Endothelial cell of umbilical vein (primary cell): ENCODE measurements at regions not wholly inside any gene's neighbourhood (a gene's known extent, or its start where the extent isn't known, plus 50 kb on each side); places are given as distances from the start of the nearest gene placed in this dataset.
A peak's percentile ranks its signal among the peaks of the same experiment; 100 is the strongest.

Source experiments
- BruUV-seq: library from RNA; stranded (reverse); fragments of 400-500 nt; replicated peaks from 2 replicates; lab custom pipeline; 2021; lab: Mats Ljungman, UMichigan
- CTCF ChIA-PET: fragments of 300-600, 350-600 bp; sonication (Branson Sonifier 250); formaldehyde crosslinking; loops from one replicate; lab custom pipeline; 2021; ENCODE audit warnings: antibody characterized with exemption, inconsistent platforms; lab: Charles Lee
- POLR2A ChIA-PET: fragments of 300-600, 350-600 bp; sonication (Branson Sonifier 250); formaldehyde crosslinking; loops from one replicate; lab custom pipeline; 2021; ENCODE audit warnings: antibody characterized with exemption, inconsistent platforms; lab: Charles Lee
- DNase-seq: peaks from one replicate; pipeline ENCODE4 v3.0.0-alpha.2; 2011; ENCODE audit warnings: low read depth, low spot score
- FAIRE-seq: peaks from 2 replicates; lab custom pipeline; 2011; peaks lifted over from hg19 to GRCh38; lab: Jason Lieb, UNC
- H2AFZ ChIP-seq: 2 replicates; pipeline ENCODE4 v1.6.0; 2012; ENCODE audit warnings: low read depth, low read length, control low read depth, inconsistent platforms
- H3K27ac ChIP-seq: 2 replicates; pipeline ENCODE4 v1.5.1; 2011; ENCODE audit warnings: low read depth, mild to moderate bottlenecking, control low read depth, low read length, moderate library complexity; ENCODE audit not compliant: insufficient read depth
- H3K27me3 ChIP-seq, 2 experiments: 2 replicates each; pipeline versions ENCODE4 v1.6.0 to v1.6.1; 2011; ENCODE audit warnings: low read length in 2 of 2, mixed read lengths in 1 of 2; ENCODE audit not compliant: control insufficient read depth in 2 of 2, insufficient read depth in 2 of 2
- H3K36me3 ChIP-seq, 2 experiments: 2 replicates in 1 of 2; 3 replicates in 1 of 2; pipeline ENCODE4 v1.5.1; 2011; ENCODE audit warnings: low read length in 2 of 2, mild to moderate bottlenecking in 1 of 2, moderate library complexity in 1 of 2; ENCODE audit not compliant: control insufficient read depth in 2 of 2, insufficient read depth in 2 of 2; ENCODE audit errors: extremely low read depth in 1 of 2
- H3K4me1 ChIP-seq: 3 replicates; pipeline ENCODE4 v1.5.1; 2011; ENCODE audit warnings: mild to moderate bottlenecking, low read length; ENCODE audit not compliant: control insufficient read depth, insufficient read depth; ENCODE audit errors: extremely low read depth
- H3K4me2 ChIP-seq: 2 replicates; pipeline ENCODE4 v1.6.1; 2011; ENCODE audit warnings: low read length, control low read depth, mixed read lengths; ENCODE audit not compliant: insufficient read depth
- H3K4me3 ChIP-seq, 3 experiments: fragments of 200-600 bp in 1 of 3; sonication (generic), shearing (Covaris generic) in 1 of 3; replicated peaks in 1 of 3; 2 replicates each; pipeline ENCODE4 v1.5.1; 2011 to 2016; ENCODE audit warnings: control low read depth in 3 of 3, low read length in 3 of 3, mild to moderate bottlenecking in 2 of 3, inconsistent platforms in 1 of 3, low read depth in 1 of 3, moderate library complexity in 1 of 3; ENCODE audit not compliant: insufficient read depth in 1 of 3
- H3K79me2 ChIP-seq: 2 replicates; pipeline ENCODE4 v1.6.0; 2012; ENCODE audit warnings: low read length, inconsistent platforms; ENCODE audit not compliant: control insufficient read depth, insufficient read depth
- H3K9ac ChIP-seq: replicated peaks from 2 replicates; pipeline ENCODE3; 2011; ENCODE audit warnings: low read length, control low read depth; ENCODE audit not compliant: insufficient read depth; ENCODE audit errors: extremely low read depth
- H3K9me1 ChIP-seq: replicated peaks from 3 replicates; pipeline ENCODE4 v1.6.0; 2011; ENCODE audit warnings: mild to moderate bottlenecking, low read length; ENCODE audit not compliant: control insufficient read depth, insufficient read depth; ENCODE audit errors: extremely low read depth
- H3K9me3 ChIP-seq: replicated peaks from 2 replicates; pipeline ENCODE4 v1.5.1; 2012; ENCODE audit warnings: low read length, inconsistent platforms; ENCODE audit not compliant: control insufficient read depth, insufficient read depth
- H4K20me1 ChIP-seq: replicated peaks from 2 replicates; pipeline ENCODE3; 2011; ENCODE audit warnings: mild to moderate bottlenecking, low read length; ENCODE audit not compliant: control insufficient read depth, insufficient read depth; ENCODE audit errors: extremely low read depth
- EZH2 ChIP-seq: IDR thresholded peaks from 2 replicates; pipeline ENCODE4 v1.6.1; 2012; ENCODE audit warnings: borderline replicate concordance, low read depth, mild to moderate bottlenecking, moderate library complexity, low read length, inconsistent platforms; ENCODE audit not compliant: severe bottlenecking
- FOS ChIP-seq: IDR thresholded peaks from 2 replicates; pipeline ENCODE4 v1.6.1; 2011; ENCODE audit warnings: mild to moderate bottlenecking, low read length, moderate library complexity, borderline replicate concordance; ENCODE audit not compliant: insufficient read depth
- GATA2 ChIP-seq: IDR thresholded peaks from 2 replicates; pipeline ENCODE4 v1.7.0; 2011; ENCODE audit warnings: low read depth, mild to moderate bottlenecking, moderate library complexity, mixed read lengths, low read length; ENCODE audit not compliant: insufficient read length, insufficient read depth
- JUN ChIP-seq: IDR thresholded peaks from 2 replicates; pipeline ENCODE4 v1.6.1; 2011; ENCODE audit warnings: borderline replicate concordance, low read depth; ENCODE audit not compliant: insufficient read length, insufficient read depth
- MYC ChIP-seq: IDR thresholded peaks from one replicate; pipeline ENCODE4 v1.6.1; 2011; ENCODE audit warnings: mild to moderate bottlenecking, low read depth, low read length
- POLR2A ChIP-seq: IDR thresholded peaks from 2 replicates; pipeline ENCODE4 v1.6.1; 2012; ENCODE audit warnings: low read depth, mild to moderate bottlenecking, control low read depth, low read length
- POLR2AphosphoS5 ChIP-seq: IDR thresholded peaks from 2 replicates; pipeline ENCODE4 v1.6.1; 2012; ENCODE audit warnings: low read depth, mild to moderate bottlenecking, control low read depth, low read length, moderate library complexity; ENCODE audit not compliant: insufficient read depth
- dilution Hi-C: fragments of 300-500 bp; cut with MboI; formaldehyde crosslinking; loops from one replicate; pipeline ENCODE4 v1.15.0; 2019; ENCODE audit warnings: low sequenced_read_pairs; ENCODE audit not compliant: extremely low pct_ligation_motif_present
- intact Hi-C: fragments of 100-400 bp; cut with micrococcal nuclease; formaldehyde crosslinking; loops from one replicate; pipeline ENCODE4 v1.10.0; 2022
- TF ChIP-seq, protein P1 (sequence below), 2 donors: IDR thresholded peaks; 1 replicate in 1 of 2; 2 replicates in 1 of 2; pipeline ENCODE4 v1.5.1; 2011; ENCODE audit warnings: low read length in 2 of 2, mild to moderate bottlenecking in 2 of 2, moderate library complexity in 2 of 2, control low read depth in 1 of 2, inconsistent platforms in 1 of 2, low read depth in 1 of 2; ENCODE audit not compliant: insufficient read depth in 1 of 2; ENCODE audit errors: extremely low read depth in 1 of 2
- TF ChIP-seq, protein P2 (sequence below): IDR thresholded peaks from 2 replicates; pipeline ENCODE4 v1.6.1; 2011; ENCODE audit not compliant: insufficient read depth, insufficient read length

DNA sequence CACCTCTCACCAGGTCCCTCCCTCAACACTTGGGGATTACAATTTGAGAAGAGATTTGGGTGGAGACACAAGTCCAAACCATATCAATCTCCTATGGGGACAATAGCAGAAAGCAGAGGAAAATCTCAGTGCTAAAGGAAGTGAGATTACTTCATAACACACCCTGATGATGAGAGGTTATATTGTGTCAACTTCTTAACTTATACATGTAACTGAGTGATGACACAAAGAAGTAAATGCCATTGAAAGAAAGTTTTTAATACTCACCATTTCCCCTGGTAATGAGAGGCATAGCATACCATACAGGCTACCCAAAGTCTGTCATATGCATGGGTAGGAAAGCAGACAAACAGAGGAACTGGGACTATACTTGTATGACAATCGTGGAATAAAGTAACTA is 137.2 kb downstream of the MMUT start:
- Histone ChIP-seq H3K27me3 (no peaks in the 10 kb centered on the region), H3K4me3 (peak overlapping the region in 1 of 3 experiments; percentile 4), H4K20me1 (no peaks in the 10 kb centered on the region), H3K4me2 (peak overlapping the region; percentile 59), H3K9me1 (no peaks in the 10 kb centered on the region), H3K4me1 (peaks cover 33% of the 10 kb centered on the region), H3K36me3 (no peaks in the 10 kb centered on the region), H3K9ac (peak overlapping the region; percentile 79), H2AFZ (peak overlapping the region; percentile 9), H3K27ac (peak overlapping the region; percentile 99), H3K9me3 (no peaks in the 10 kb centered on the region), H3K79me2 (no peaks in the 10 kb centered on the region)
- no peak for DNase-seq
- ChIA-PET CTCF (interaction anchor here (0.8 to 1.6 kb wide), 3 partner anchors 11 to 84 kb away, joined by 4 to 11 read pairs (median 5); no protein-coding TSS in a partner anchor), POLR2A (interaction anchor here (1.3 kb wide), 1 partner anchor 11 kb away, joined by 9 read pairs; no protein-coding TSS in a partner anchor)
- TF ChIP-seq FOS: no peak
- no peak for TF ChIP-seq POLR2AphosphoS5
- TF ChIP-seq JUN: no peak
- no peak for TF ChIP-seq EZH2
- TF ChIP-seq, protein P1, sequence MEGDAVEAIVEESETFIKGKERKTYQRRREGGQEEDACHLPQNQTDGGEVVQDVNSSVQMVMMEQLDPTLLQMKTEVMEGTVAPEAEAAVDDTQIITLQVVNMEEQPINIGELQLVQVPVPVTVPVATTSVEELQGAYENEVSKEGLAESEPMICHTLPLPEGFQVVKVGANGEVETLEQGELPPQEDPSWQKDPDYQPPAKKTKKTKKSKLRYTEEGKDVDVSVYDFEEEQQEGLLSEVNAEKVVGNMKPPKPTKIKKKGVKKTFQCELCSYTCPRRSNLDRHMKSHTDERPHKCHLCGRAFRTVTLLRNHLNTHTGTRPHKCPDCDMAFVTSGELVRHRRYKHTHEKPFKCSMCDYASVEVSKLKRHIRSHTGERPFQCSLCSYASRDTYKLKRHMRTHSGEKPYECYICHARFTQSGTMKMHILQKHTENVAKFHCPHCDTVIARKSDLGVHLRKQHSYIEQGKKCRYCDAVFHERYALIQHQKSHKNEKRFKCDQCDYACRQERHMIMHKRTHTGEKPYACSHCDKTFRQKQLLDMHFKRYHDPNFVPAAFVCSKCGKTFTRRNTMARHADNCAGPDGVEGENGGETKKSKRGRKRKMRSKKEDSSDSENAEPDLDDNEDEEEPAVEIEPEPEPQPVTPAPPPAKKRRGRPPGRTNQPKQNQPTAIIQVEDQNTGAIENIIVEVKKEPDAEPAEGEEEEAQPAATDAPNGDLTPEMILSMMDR (IDR thresholded peaks at IDR 0.05; ENCODE audit: extremely low read depth in 1 of 2, insufficient read depth in 1 of 2, low read depth in 1 of 2, low read length in 2 of 2): no peak
- no peak for TF ChIP-seq GATA2
- TF ChIP-seq MYC: no peak
- no peak for TF ChIP-seq POLR2A
- TF ChIP-seq, protein P2, sequence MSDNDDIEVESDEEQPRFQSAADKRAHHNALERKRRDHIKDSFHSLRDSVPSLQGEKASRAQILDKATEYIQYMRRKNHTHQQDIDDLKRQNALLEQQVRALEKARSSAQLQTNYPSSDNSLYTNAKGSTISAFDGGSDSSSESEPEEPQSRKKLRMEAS: no peak
- dilution Hi-C loops (no loop called here), intact Hi-C loops (loop anchor here (1.0 to 5.0 kb wide), 7 partner anchors 10 to 1336 kb away; partner anchors contain the start of gene C6orf141)
- TSS peak; percentile 79 for BruUV-seq
- no peak for FAIRE-seq
